ENCODE measurements at regions not wholly inside any gene's neighbourhood (a gene's known extent, or its start where the extent isn't known, plus 50 kb on each side); places are given as distances from the start of the nearest gene placed in this dataset.

GRCh38 chr1:103448560-103448959 is 76.9 kb upstream of the RNPC3 start (continued):
- no peak for TF ChIP-seq ETS1 (IDR thresholded peaks at IDR 0.05)
- no peak for TF ChIP-seq EZH2 (IDR thresholded peaks at IDR 0.05; ENCODE audit: low read depth, unreplicated experiment)
- TF ChIP-seq JUNB (IDR thresholded peaks at IDR 0.05; ENCODE audit: unreplicated experiment) = no peak

- Histone ChIP-seq H2AFZ (no peak overlapping the region), H3K79me2 (replicated peaks; ENCODE audit: insufficient read depth) (no peaks in the 10 kb centered on the region), H3K4me1 (ENCODE audit: insufficient read depth) (0 out of 2 replicates have a peak, but pooled peaks cover under 1% of the 10 kb centered on the region), H4K20me1 (replicated peaks; ENCODE audit: insufficient read depth) (no peaks in the 10 kb centered on the region), H3K9me2 (ENCODE audit: insufficient read depth) (peaks cover 5% of the 10 kb centered on the region; the same call in 1 of the 2 replicates), H3K36me3 (ENCODE audit: insufficient read depth) (no peaks in the 10 kb centered on the region), H3F3A (replicated peaks; ENCODE audit: low read depth) (no peaks in the 10 kb centered on the region), H3K27ac (ENCODE audit: low read depth) (no peak overlapping the region), H3K4me2 (no peak overlapping the region), H3K27me3 (ENCODE audit: insufficient read depth) (no peaks in the 10 kb centered on the region), H3K4me3 (no peak overlapping the region)
- Mint-ChIP-seq H3K9me3 (no peaks in the 10 kb centered on the region), H3K27ac (no peak overlapping the region), H3K36me3 (ENCODE audit: low read depth) (no peaks in the 10 kb centered on the region), H3K4me1 (no peaks in the 10 kb centered on the region; the same call in 2 of the 3 replicates), H3K27me3 (ENCODE audit: insufficient read depth, low read depth, poor library complexity) (no peaks in the 10 kb centered on the region), H3K4me3 (no peak overlapping the region)
- no peak for DNase-seq (ENCODE audit: low spot score)
- ATAC-seq = no peak
- TF ChIP-seq REST (IDR thresholded peaks at IDR 0.05; ENCODE audit: unreplicated experiment) (no peak), EZH2phosphoT487 (IDR thresholded peaks at IDR 0.05; ENCODE audit: unreplicated experiment) (no peak), ETS1 (IDR thresholded peaks at IDR 0.05) (no peak), ZNF331 (CRISPR knock-in tag; IDR thresholded peaks at IDR 0.05; ENCODE audit: low read depth) (no peak), NANOG (IDR thresholded peaks at IDR 0.05; ENCODE audit: borderline replicate concordance) (no peak), CTCF (conservative IDR thresholded peaks at IDR 0.05; ENCODE audit: low read depth in 2 of 2) (no peak), CREB1 (CRISPR knock-in tag; IDR thresholded peaks at IDR 0.05; ENCODE audit: low read depth) (no peak), POLR2AphosphoS5 (IDR thresholded peaks at IDR 0.05; ENCODE audit: low read depth) (no peak), STAT1 (IDR thresholded peaks at IDR 0.05; ENCODE audit: unreplicated experiment) (no peak), ZNF114 (CRISPR knock-in tag; IDR thresholded peaks at IDR 0.05) (no peak), EZH2 (IDR thresholded peaks at IDR 0.05; ENCODE audit: low read depth, unreplicated experiment) (no peak), JUNB (IDR thresholded peaks at IDR 0.05; ENCODE audit: unreplicated experiment) (no peak)
Measured at GRCh38 chr1:103447471-103447870, 78.0 kb upstream of the RNPC3 start.
